Gastroesophageal sphincter (tissue), 3 donors: ENCODE measurements at regions not wholly inside any gene's neighbourhood (a gene's known extent, or its start where the extent isn't known, plus 50 kb on each side); places are given as distances from the start of the nearest gene placed in this dataset.

Experiments used
- POLR2AphosphoS5 ChIP-seq: sonication (generic); formaldehyde crosslinking; IDR thresholded peaks from one replicate; pipeline ENCODE4 v1.6.1; 2017; ENCODE audit warnings: antibody characterized with exemption
- TF ChIP-seq, protein P1 (sequence below), 4 experiments: fragments of 200-600 bp in 2 of 4; fragments of 450-650 bp in 2 of 4; sonication (generic) in 1 of 4; IDR thresholded peaks; one replicate each; pipeline ENCODE4 v1.5.1; 2017 to 2019; ENCODE audit warnings: antibody characterized with exemption in 4 of 4, mild to moderate bottlenecking in 2 of 4, moderate library complexity in 2 of 4

GRCh38 chr6:134748484-134748883 lies 201.4 kb downstream of the ALDH8A1 start:
- no peak for TF ChIP-seq POLR2AphosphoS5
- TF ChIP-seq, protein P1, sequence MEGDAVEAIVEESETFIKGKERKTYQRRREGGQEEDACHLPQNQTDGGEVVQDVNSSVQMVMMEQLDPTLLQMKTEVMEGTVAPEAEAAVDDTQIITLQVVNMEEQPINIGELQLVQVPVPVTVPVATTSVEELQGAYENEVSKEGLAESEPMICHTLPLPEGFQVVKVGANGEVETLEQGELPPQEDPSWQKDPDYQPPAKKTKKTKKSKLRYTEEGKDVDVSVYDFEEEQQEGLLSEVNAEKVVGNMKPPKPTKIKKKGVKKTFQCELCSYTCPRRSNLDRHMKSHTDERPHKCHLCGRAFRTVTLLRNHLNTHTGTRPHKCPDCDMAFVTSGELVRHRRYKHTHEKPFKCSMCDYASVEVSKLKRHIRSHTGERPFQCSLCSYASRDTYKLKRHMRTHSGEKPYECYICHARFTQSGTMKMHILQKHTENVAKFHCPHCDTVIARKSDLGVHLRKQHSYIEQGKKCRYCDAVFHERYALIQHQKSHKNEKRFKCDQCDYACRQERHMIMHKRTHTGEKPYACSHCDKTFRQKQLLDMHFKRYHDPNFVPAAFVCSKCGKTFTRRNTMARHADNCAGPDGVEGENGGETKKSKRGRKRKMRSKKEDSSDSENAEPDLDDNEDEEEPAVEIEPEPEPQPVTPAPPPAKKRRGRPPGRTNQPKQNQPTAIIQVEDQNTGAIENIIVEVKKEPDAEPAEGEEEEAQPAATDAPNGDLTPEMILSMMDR (IDR thresholded peaks at IDR 0.05): no peak
